Neural progenitor cell (in vitro differentiated cells): ENCODE measurements at regions not wholly inside any gene's neighbourhood (a gene's known extent, or its start where the extent isn't known, plus 50 kb on each side); places are given as distances from the start of the nearest gene placed in this dataset.

Source experiments
- DNase-seq: peaks from one replicate; pipeline ENCODE4 v3.0.0-alpha.2; 2016; ENCODE audit warnings: low spot score
- H2AFZ ChIP-seq: fragments of 200-600 bp; sonication (generic); replicated peaks from 2 replicates; pipeline ENCODE4 v1.6.1; 2016; ENCODE audit warnings: antibody characterized with exemption
- H3F3A ChIP-seq: fragments of 200-600 bp; sonication (generic); 2 replicates; pipeline ENCODE4 v1.6.1; 2016; ENCODE audit warnings: antibody characterized with exemption, low read depth
- H3K27ac ChIP-seq: fragments of 200-600 bp; sonication (generic); 2 replicates; pipeline ENCODE4 v1.5.1; 2016; ENCODE audit warnings: mild to moderate bottlenecking
- H3K27me3 ChIP-seq: fragments of 200-600 bp; sonication (generic); 2 replicates; pipeline ENCODE4 v1.6.1; 2016; ENCODE audit warnings: mild to moderate bottlenecking, moderate library complexity
- H3K36me3 ChIP-seq: fragments of 200-600 bp; sonication (generic); 2 replicates; pipeline ENCODE4 v1.5.1; 2016
- H3K4me1 ChIP-seq: fragments of 200-600 bp; sonication (generic); 2 replicates; pipeline ENCODE4 v1.6.1; 2016; ENCODE audit warnings: mixed run types
- H3K4me2 ChIP-seq: fragments of 200-600 bp; sonication (generic); 2 replicates; pipeline ENCODE4 v1.6.1; 2016
- H3K4me3 ChIP-seq: fragments of 200-600 bp; sonication (generic); 2 replicates; pipeline ENCODE4 v1.5.1; 2016
- H3K79me2 ChIP-seq: fragments of 200-600 bp; sonication (generic); 2 replicates; pipeline ENCODE4 v1.6.1; 2016; ENCODE audit warnings: low read depth
- H3K9ac ChIP-seq: fragments of 200-600 bp; sonication (generic); 2 replicates; pipeline ENCODE4 v1.6.1; 2016
- H3K9me3 ChIP-seq: fragments of 200-600 bp; sonication (generic); 2 replicates; pipeline ENCODE4 v1.5.1; 2016; ENCODE audit warnings: low read depth
- H4K20me1 ChIP-seq: fragments of 200-600 bp; sonication (generic); 2 replicates; pipeline ENCODE4 v1.6.1; 2016; ENCODE audit warnings: low read depth
- H3K27ac Mint-ChIP-seq: 3 replicates; pipeline ENCODE4 v1.8.0; 2021; ENCODE audit warnings: mixed read lengths
- H3K27me3 Mint-ChIP-seq: 2 replicates; pipeline ENCODE4 v1.8.0; 2022; ENCODE audit warnings: low read depth, mild to moderate bottlenecking, inconsistent platforms, moderate library complexity, mixed read lengths; ENCODE audit not compliant: insufficient read depth
- H3K36me3 Mint-ChIP-seq: 3 replicates; pipeline ENCODE4 v1.8.0; 2021; ENCODE audit warnings: mixed read lengths
- H3K4me1 Mint-ChIP-seq: 3 replicates; pipeline ENCODE4 v1.8.0; 2021; ENCODE audit warnings: mixed read lengths
- H3K4me3 Mint-ChIP-seq: 3 replicates; pipeline ENCODE4 v1.8.0; 2021; ENCODE audit warnings: mild to moderate bottlenecking, moderate library complexity, mixed read lengths
- H3K9me3 Mint-ChIP-seq: 3 replicates; pipeline ENCODE4 v1.8.0; 2020; ENCODE audit warnings: mixed read lengths
- CTCF ChIP-seq: fragments of 200-600 bp; sonication (generic); IDR thresholded peaks from 2 replicates; pipeline ENCODE4 v1.5.1; 2017; ENCODE audit warnings: antibody characterized with exemption, mild to moderate bottlenecking
- EZH2 ChIP-seq: fragments of 200-600 bp; sonication (generic); IDR thresholded peaks from 2 replicates; pipeline ENCODE4 v1.6.1; 2017; ENCODE audit warnings: antibody characterized with exemption, mild to moderate bottlenecking, moderate library complexity
- EZH2phosphoT487 ChIP-seq: fragments of 200-600 bp; sonication (generic); IDR thresholded peaks from 2 replicates; pipeline ENCODE4 v1.6.1; 2017; ENCODE audit warnings: antibody characterized with exemption

- no peaks in the 10 kb centered on the region for H4K20me1 ChIP-seq
- no peak overlapping the region for H3K4me2 ChIP-seq
- no peaks in the 10 kb centered on the region for H3F3A ChIP-seq
- no peak overlapping the region for H2AFZ ChIP-seq
- no peaks in the 10 kb centered on the region for H3K36me3 ChIP-seq
- DNase-seq, result no peak
- TF ChIP-seq CTCF, result no peak
- no peak for TF ChIP-seq EZH2
- no peak for TF ChIP-seq EZH2phosphoT487
- Mint-ChIP-seq H3K9me3 (peaks cover 3% of the 10 kb centered on the region), H3K4me1 (peaks cover 3% of the 10 kb centered on the region), H3K27ac (no peak overlapping the region), H3K27me3 (peaks cover 2% of the 10 kb centered on the region), H3K4me3 (no peak overlapping the region), H3K36me3 (no peaks in the 10 kb centered on the region)
- H3K79me2 ChIP-seq, result no peaks in the 10 kb centered on the region
- no peak overlapping the region for H3K27ac ChIP-seq
- H3K27me3 ChIP-seq, result no peaks in the 10 kb centered on the region
- no peak overlapping the region for H3K9ac ChIP-seq
- peaks cover under 1% of the 10 kb centered on the region for H3K9me3 ChIP-seq
- no peak overlapping the region for H3K4me3 ChIP-seq
- H3K4me1 ChIP-seq, result no peaks in the 10 kb centered on the region
Measured at GRCh38 chr14:98799891-98800290, 472.1 kb downstream of the BCL11B start.

GRCh38 chr14:98802044-98802443 lies 470.0 kb downstream of the BCL11B start:
- Histone ChIP-seq H2AFZ (no peak overlapping the region), H3K27ac (no peak overlapping the region), H3K4me2 (no peak overlapping the region), H3K79me2 (no peaks in the 10 kb centered on the region), H3K4me3 (no peak overlapping the region), H3K9ac (no peak overlapping the region), H3F3A (no peaks in the 10 kb centered on the region), H3K36me3 (no peaks in the 10 kb centered on the region), H3K27me3 (no peaks in the 10 kb centered on the region), H3K4me1 (no peaks in the 10 kb centered on the region), H4K20me1 (no peaks in the 10 kb centered on the region), H3K9me3 (no peaks in the 10 kb centered on the region)
- Mint-ChIP-seq H3K27ac (no peak overlapping the region), H3K9me3 (no peaks in the 10 kb centered on the region), H3K36me3 (no peaks in the 10 kb centered on the region), H3K27me3 (peaks cover 2% of the 10 kb centered on the region), H3K4me1 (peaks cover 3% of the 10 kb centered on the region), H3K4me3 (no peak overlapping the region)
- TF ChIP-seq EZH2 (no peak), CTCF (no peak), EZH2phosphoT487 (no peak)
- DNase-seq, result no peak

GRCh38 chr14:98803196-98803595 lies 468.8 kb downstream of the BCL11B start:
- Histone ChIP-seq H3K4me2 (no peak overlapping the region), H3K9me3 (no peaks in the 10 kb centered on the region), H4K20me1 (no peaks in the 10 kb centered on the region), H3K4me1 (no peaks in the 10 kb centered on the region), H3F3A (no peaks in the 10 kb centered on the region), H3K4me3 (no peak overlapping the region), H3K27me3 (no peaks in the 10 kb centered on the region), H3K79me2 (no peaks in the 10 kb centered on the region), H3K9ac (no peak overlapping the region), H2AFZ (no peak overlapping the region), H3K36me3 (no peaks in the 10 kb centered on the region), H3K27ac (no peak overlapping the region)
- H3K4me1 Mint-ChIP-seq, result peaks cover 3% of the 10 kb centered on the region
- no peaks in the 10 kb centered on the region for H3K36me3 Mint-ChIP-seq
- H3K9me3 Mint-ChIP-seq, result no peaks in the 10 kb centered on the region
- no peak for DNase-seq
- H3K27ac Mint-ChIP-seq, result no peak overlapping the region
- no peak overlapping the region for H3K4me3 Mint-ChIP-seq
- peaks cover 2% of the 10 kb centered on the region for H3K27me3 Mint-ChIP-seq
- TF ChIP-seq EZH2phosphoT487, result no peak
- no peak for TF ChIP-seq CTCF
- TF ChIP-seq EZH2, result no peak
